K562 (cell line): ENCODE measurements at regions not wholly inside any gene's neighbourhood (a gene's known extent, or its start where the extent isn't known, plus 50 kb on each side); places are given as distances from the start of the nearest gene placed in this dataset.

Experiments used
- L3MBTL2 ChIP-seq: fragments of 450-650 bp; IDR thresholded peaks from 2 replicates; pipeline ENCODE4 v1.6.1; 2016; ENCODE audit warnings: mild to moderate bottlenecking, moderate library complexity
- THRB ChIP-seq: fragments of 450-650 bp; formaldehyde crosslinking; conservative IDR thresholded peaks from 2 replicates; pipeline ENCODE4 v1.4.0; 2022; ENCODE audit warnings: mild to moderate bottlenecking, missing genetic modification characterization
- TF ChIP-seq, protein P1 (sequence below), 2 experiments: fragments of 450-650 bp; formaldehyde crosslinking in 1 of 2; IDR thresholded peaks; 2 replicates each; pipeline versions ENCODE4 v1.4.0 to v1.6.1; 2014 to 2020; ENCODE audit warnings: mild to moderate bottlenecking in 2 of 2, borderline replicate concordance in 1 of 2, low read depth in 1 of 2

- TF ChIP-seq, protein P1, sequence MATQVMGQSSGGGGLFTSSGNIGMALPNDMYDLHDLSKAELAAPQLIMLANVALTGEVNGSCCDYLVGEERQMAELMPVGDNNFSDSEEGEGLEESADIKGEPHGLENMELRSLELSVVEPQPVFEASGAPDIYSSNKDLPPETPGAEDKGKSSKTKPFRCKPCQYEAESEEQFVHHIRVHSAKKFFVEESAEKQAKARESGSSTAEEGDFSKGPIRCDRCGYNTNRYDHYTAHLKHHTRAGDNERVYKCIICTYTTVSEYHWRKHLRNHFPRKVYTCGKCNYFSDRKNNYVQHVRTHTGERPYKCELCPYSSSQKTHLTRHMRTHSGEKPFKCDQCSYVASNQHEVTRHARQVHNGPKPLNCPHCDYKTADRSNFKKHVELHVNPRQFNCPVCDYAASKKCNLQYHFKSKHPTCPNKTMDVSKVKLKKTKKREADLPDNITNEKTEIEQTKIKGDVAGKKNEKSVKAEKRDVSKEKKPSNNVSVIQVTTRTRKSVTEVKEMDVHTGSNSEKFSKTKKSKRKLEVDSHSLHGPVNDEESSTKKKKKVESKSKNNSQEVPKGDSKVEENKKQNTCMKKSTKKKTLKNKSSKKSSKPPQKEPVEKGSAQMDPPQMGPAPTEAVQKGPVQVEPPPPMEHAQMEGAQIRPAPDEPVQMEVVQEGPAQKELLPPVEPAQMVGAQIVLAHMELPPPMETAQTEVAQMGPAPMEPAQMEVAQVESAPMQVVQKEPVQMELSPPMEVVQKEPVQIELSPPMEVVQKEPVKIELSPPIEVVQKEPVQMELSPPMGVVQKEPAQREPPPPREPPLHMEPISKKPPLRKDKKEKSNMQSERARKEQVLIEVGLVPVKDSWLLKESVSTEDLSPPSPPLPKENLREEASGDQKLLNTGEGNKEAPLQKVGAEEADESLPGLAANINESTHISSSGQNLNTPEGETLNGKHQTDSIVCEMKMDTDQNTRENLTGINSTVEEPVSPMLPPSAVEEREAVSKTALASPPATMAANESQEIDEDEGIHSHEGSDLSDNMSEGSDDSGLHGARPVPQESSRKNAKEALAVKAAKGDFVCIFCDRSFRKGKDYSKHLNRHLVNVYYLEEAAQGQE (IDR thresholded peaks at IDR 0.05; ENCODE audit: borderline replicate concordance): peak; percentile 83
- TF ChIP-seq, protein P1 (CRISPR knock-in tag; IDR thresholded peaks at IDR 0.05; ENCODE audit: low read depth): no peak
- TF ChIP-seq L3MBTL2: no peak
- no peak for TF ChIP-seq THRB (CRISPR knock-in tag)
Measured at GRCh38 chr4:74671080-74671698, 123.1 kb downstream of the BTC start (continued).
